B cell (primary cell): ENCODE measurements at regions not wholly inside any gene's neighbourhood (a gene's known extent, or its start where the extent isn't known, plus 50 kb on each side); places are given as distances from the start of the nearest gene placed in this dataset.

Source experiments
- CTCF ChIP-seq: fragments of 200-600 bp; IDR thresholded peaks from one replicate; pipeline ENCODE4 v1.8.0; 2022; ENCODE audit warnings: antibody characterized with exemption, mild to moderate bottlenecking
- EZH2 ChIP-seq: IDR thresholded peaks from 2 replicates; pipeline ENCODE4 v1.6.1; 2012; ENCODE audit warnings: borderline replicate concordance, low read depth, mild to moderate bottlenecking, moderate library complexity, low read length; ENCODE audit not compliant: insufficient read depth, poor library complexity, severe bottlenecking

- TF ChIP-seq CTCF, result no peak
- TF ChIP-seq EZH2, result no peak
Observed at GRCh38 chr14:94685166-94685581, 73.0 kb downstream of the SERPINA3 start.
